HL-60/S4 treated with phorbol 12-myristate 13-acetate at 8.2 ng/mL for 4 days and 3 days (cell line): ENCODE measurements at regions not wholly inside any gene's neighbourhood (a gene's known extent, or its start where the extent isn't known, plus 50 kb on each side); places are given as distances from the start of the nearest gene placed in this dataset.

ENCODE experiments used
- in situ Hi-C: fragments of 300-500 bp; cut with MboI; formaldehyde crosslinking; loops from 2 replicates; pipeline ENCODE4 v1.15.0; 2022; ENCODE audit warnings: low sequenced_read_pairs

GRCh38 chr1:93815366-93816110 is 63.5 kb downstream of the DNTTIP2 start:
- in situ Hi-C loops: loop anchor here (10.0 to 25.0 kb wide), 2 partner anchors 181 to 378 kb away; partner anchors contain the start of gene FNBP1L

GRCh38 chr1:93814795-93815340 is 64.1 kb downstream of the DNTTIP2 start:
- in situ Hi-C loops: loop anchor here (10.0 to 25.0 kb wide), 2 partner anchors 180 to 378 kb away; partner anchors contain the start of gene FNBP1L

- in situ Hi-C loops: loop anchor here (10.0 to 25.0 kb wide), 2 partner anchors 179 to 377 kb away; partner anchors contain the start of gene FNBP1L
Measured at GRCh38 chr1:93814059-93814794, 64.8 kb downstream of the DNTTIP2 start.

GRCh38 chr1:93813076-93813475 is 65.9 kb downstream of the DNTTIP2 start:
- in situ Hi-C loops: loop anchor here (10.0 to 25.0 kb wide), 2 partner anchors 178 to 376 kb away; partner anchors contain the start of gene FNBP1L

GRCh38 chr1:93811326-93812065 is 67.5 kb downstream of the DNTTIP2 start:
- in situ Hi-C loops: loop anchor here (10.0 to 25.0 kb wide), 2 partner anchors 177 to 374 kb away; partner anchors contain the start of gene FNBP1L

- in situ Hi-C loops: loop anchor here (10.0 to 25.0 kb wide), 2 partner anchors 176 to 373 kb away; partner anchors contain the start of gene FNBP1L
Measured at GRCh38 chr1:93810316-93810715, 68.7 kb downstream of the DNTTIP2 start.

- in situ Hi-C loops: loop anchor here (25.0 kb wide), 1 partner anchor 372 kb away; the partner anchor contains the start of gene FNBP1L
Measured at GRCh38 chr1:93808871-93809270, 70.1 kb downstream of the DNTTIP2 start.

- in situ Hi-C loops: loop anchor here (25.0 kb wide), 1 partner anchor 370 kb away; the partner anchor contains the start of gene FNBP1L
Measured at GRCh38 chr1:93807311-93807930, 71.6 kb downstream of the DNTTIP2 start.

- in situ Hi-C loops: loop anchor here (25.0 kb wide), 1 partner anchor 368 kb away; the partner anchor contains the start of gene FNBP1L
Measured at GRCh38 chr1:93805027-93805610, 73.9 kb downstream of the DNTTIP2 start.

- in situ Hi-C loops: loop anchor here (25.0 kb wide), 1 partner anchor 367 kb away; the partner anchor contains the start of gene FNBP1L
Measured at GRCh38 chr1:93804412-93804811, 74.6 kb downstream of the DNTTIP2 start.

GRCh38 chr1:93801471-93801870 is 77.5 kb downstream of the DNTTIP2 start:
- in situ Hi-C loops: loop anchor here (25.0 kb wide), 1 partner anchor 364 kb away; the partner anchor contains the start of gene FNBP1L

- in situ Hi-C loops: loop anchor here (25.0 kb wide), 1 partner anchor 364 kb away; the partner anchor contains the start of gene FNBP1L
Measured at GRCh38 chr1:93800856-93801255, 78.2 kb downstream of the DNTTIP2 start.

- in situ Hi-C loops: no loop called here
Measured at GRCh38 chr1:93798291-93798690, 80.7 kb downstream of the DNTTIP2 start.

GRCh38 chr1:93784538-93784937 is 94.5 kb downstream of the DNTTIP2 start:
- in situ Hi-C loops: no loop called here

GRCh38 chr1:93783876-93784275 is 95.1 kb downstream of the DNTTIP2 start:
- in situ Hi-C loops: no loop called here

- in situ Hi-C loops: no loop called here
Measured at GRCh38 chr1:93779540-93780165, 98.0 kb upstream of the BCAR3 start.

GRCh38 chr1:93778457-93778856 is 96.8 kb upstream of the BCAR3 start:
- in situ Hi-C loops: no loop called here

- in situ Hi-C loops: no loop called here
Measured at GRCh38 chr1:93777255-93777654, 95.6 kb upstream of the BCAR3 start.

GRCh38 chr1:93776728-93777127 is 95.1 kb upstream of the BCAR3 start:
- in situ Hi-C loops: no loop called here
